Adrenal gland (tissue), 9 donors: ENCODE measurements at regions not wholly inside any gene's neighbourhood (a gene's known extent, or its start where the extent isn't known, plus 50 kb on each side); places are given as distances from the start of the nearest gene placed in this dataset.

ENCODE experiments used
- DNase-seq, 7 donors: peaks; one replicate each; pipeline ENCODE4 v3.0.0-alpha.2; 2019 to 2020
- H3K27ac ChIP-seq, 5 donors: fragments of 200-600 bp; sonication (generic) in 4 of 5; 1 replicate in 3 of 5; 2 replicates in 2 of 5; pipeline versions ENCODE4 v1.5.1 to v1.8.0; 2016 to 2020; ENCODE audit warnings: mild to moderate bottlenecking in 1 of 5
- H3K27me3 ChIP-seq: fragments of 200-600 bp; 2 replicates; pipeline ENCODE4 v1.8.0; 2021
- H3K36me3 ChIP-seq, 2 donors: fragments of 200-600 bp; replicated peaks in 1 of 2; 1 replicate in 1 of 2; 2 replicates in 1 of 2; pipeline versions ENCODE4 v1.5.1 to v1.8.0; 2018 to 2022
- H3K4me1 ChIP-seq, 2 donors: fragments of 200-600 bp; replicated peaks in 1 of 2; 1 replicate in 1 of 2; 2 replicates in 1 of 2; pipeline versions ENCODE4 v1.5.1 to v1.8.0; 2018 to 2021
- H3K4me3 ChIP-seq, 4 donors: fragments of 200-600 bp; sonication (generic) in 3 of 4; one replicate each; pipeline ENCODE4 v1.5.1; 2016 to 2018
- H3K9me3 ChIP-seq, 3 donors: fragments of 200-600 bp; sonication (generic) in 1 of 3; replicated peaks in 1 of 3; 1 replicate in 2 of 3; 2 replicates in 1 of 3; pipeline versions ENCODE4 v1.5.1 to v1.8.0; 2016 to 2021
- CTCF ChIP-seq, 6 experiments: fragments of 450-650 bp in 4 of 6; fragments of 200-600 bp in 2 of 6; sonication (generic) in 1 of 6; IDR thresholded peaks; 1 replicate in 5 of 6; 2 replicates in 1 of 6; pipeline versions ENCODE4 v1.5.1 to v1.8.0; 2016 to 2021; ENCODE audit warnings: antibody characterized with exemption in 6 of 6, mild to moderate bottlenecking in 2 of 6, moderate library complexity in 1 of 6
- POLR2A ChIP-seq, 2 donors: fragments of 450-650 bp; IDR thresholded peaks; one replicate each; pipeline ENCODE4 v1.6.1; 2017; ENCODE audit warnings: antibody characterized with exemption in 2 of 2, mild to moderate bottlenecking in 2 of 2, moderate library complexity in 1 of 2
- WGBS, 4 donors: extraction: QIAGEN DNeasy Blood & Tissue Kit in 2 of 4; methylation state at CpG; one replicate each; pipeline versions ENCODE4 v1.1.5 to v1.1.7; 2013 to 2017; 5-methylcytosine and 5-hydroxymethylcytosine counted together
- intact Hi-C, 2 donors: fragments of 100-400 bp; cut with DNase I; formaldehyde crosslinking; loops; one replicate each; pipeline versions ENCODE4 v1.14.1 to v1.15.0; 2022 to 2023
- donor health status: healthy with polysubstance abuse.
- donor health status: Bipolar disorder and iron deficiency.
- donor health status: DM: yes; HTN: yes; CAD: no.
- donor health status: DM: no; HTN: no; CAD: no.
- donor health status: DM: no; HTN: no; CAD: no.

GRCh38 chr2:9092383-9093282 lies 89.1 kb upstream of the MBOAT2 start:
- no peak for DNase-seq
- Histone ChIP-seq H3K4me3 (no peak overlapping the region), H3K27me3 (no peaks in the 10 kb centered on the region), H3K27ac (no peak overlapping the region), H3K36me3 (no peaks in the 10 kb centered on the region), H3K4me1 (no peaks in the 10 kb centered on the region), H3K9me3 (no peaks in the 10 kb centered on the region)
- no peak for TF ChIP-seq POLR2A (IDR thresholded peaks at IDR 0.05)
- TF ChIP-seq CTCF (IDR thresholded peaks at IDR 0.05), result no peak
- intact Hi-C loops, result no loop called here
- 72 to 77% (median 76%) methylated on average over 7 of the region's 7 CpGs for WGBS, 4 donors

GRCh38 chr2:9091811-9092210 lies 88.3 kb upstream of the MBOAT2 start:
- Histone ChIP-seq H3K9me3 (no peaks in the 10 kb centered on the region), H3K36me3 (no peaks in the 10 kb centered on the region), H3K4me3 (no peak overlapping the region), H3K4me1 (no peaks in the 10 kb centered on the region), H3K27me3 (no peaks in the 10 kb centered on the region), H3K27ac (no peak overlapping the region)
- no peak for DNase-seq
- TF ChIP-seq CTCF (IDR thresholded peaks at IDR 0.05) (no peak), POLR2A (IDR thresholded peaks at IDR 0.05) (no peak)
- WGBS, 4 donors, result 37 to 67% (median 57%) methylated on average over 1 of the region's 1 CpG
- intact Hi-C loops, result no loop called here

GRCh38 chr2:9089831-9090230 lies 86.3 kb upstream of the MBOAT2 start:
- no peaks in the 10 kb centered on the region for H3K9me3 ChIP-seq
- H3K4me1 ChIP-seq, result no peaks in the 10 kb centered on the region
- no peak overlapping the region for H3K4me3 ChIP-seq
- no peaks in the 10 kb centered on the region for H3K27me3 ChIP-seq
- intact Hi-C loops, result no loop called here
- WGBS, 4 donors, result 70 to 93% (median 80%) methylated on average over 5 of the region's 5 CpGs
- TF ChIP-seq POLR2A (IDR thresholded peaks at IDR 0.05) (no peak), CTCF (IDR thresholded peaks at IDR 0.05) (no peak)
- H3K36me3 ChIP-seq, result no peaks in the 10 kb centered on the region
- no peak for DNase-seq
- no peak overlapping the region for H3K27ac ChIP-seq

DNA sequence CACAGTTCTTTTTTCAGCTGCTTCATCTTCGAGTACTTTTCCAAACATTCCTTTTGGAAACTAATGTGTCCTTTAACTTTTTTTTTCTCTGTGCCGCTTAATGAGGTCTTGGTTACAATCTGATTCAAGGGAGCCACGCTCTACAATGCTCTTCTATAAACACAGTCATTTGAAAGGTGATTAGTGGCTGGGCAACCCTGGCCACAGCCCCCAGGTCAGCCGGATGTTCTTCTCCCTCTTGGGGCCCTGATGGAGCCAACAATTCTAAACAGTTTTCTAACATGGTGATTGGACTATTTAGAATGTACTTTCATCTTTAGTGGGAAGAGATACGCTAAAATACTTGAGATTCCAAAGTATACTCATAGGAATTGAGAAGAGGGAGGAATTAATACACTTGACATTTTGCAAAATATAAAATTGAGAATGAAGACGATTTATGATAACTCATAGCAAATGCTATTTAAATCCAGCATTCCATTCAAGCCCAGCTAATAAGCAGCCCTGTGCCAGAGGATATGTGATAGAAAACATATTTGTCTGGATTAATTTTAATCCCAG lies 83.7 kb upstream of the MBOAT2 start:
- Histone ChIP-seq H3K36me3 (no peaks in the 10 kb centered on the region), H3K4me3 (no peak overlapping the region), H3K27me3 (no peaks in the 10 kb centered on the region), H3K27ac (no peak overlapping the region), H3K9me3 (no peaks in the 10 kb centered on the region), H3K4me1 (no peaks in the 10 kb centered on the region)
- WGBS, 4 donors, result 47 to 51% (median 48%) methylated on average over 6 of the region's 6 CpGs
- DNase-seq, result no peak
- intact Hi-C loops, result no loop called here
- TF ChIP-seq POLR2A (IDR thresholded peaks at IDR 0.05), result no peak
- TF ChIP-seq CTCF (IDR thresholded peaks at IDR 0.05), result no peak
